GM12872 (cell line): ENCODE measurements at regions not wholly inside any gene's neighbourhood (a gene's known extent, or its start where the extent isn't known, plus 50 kb on each side); places are given as distances from the start of the nearest gene placed in this dataset.

ENCODE experiments used
- TF ChIP-seq, protein P1 (sequence below): IDR thresholded peaks from 3 replicates; pipeline ENCODE4 v1.5.1; 2011; ENCODE audit warnings: low read depth, mild to moderate bottlenecking, low read length, moderate library complexity; ENCODE audit not compliant: insufficient read depth

DNA sequence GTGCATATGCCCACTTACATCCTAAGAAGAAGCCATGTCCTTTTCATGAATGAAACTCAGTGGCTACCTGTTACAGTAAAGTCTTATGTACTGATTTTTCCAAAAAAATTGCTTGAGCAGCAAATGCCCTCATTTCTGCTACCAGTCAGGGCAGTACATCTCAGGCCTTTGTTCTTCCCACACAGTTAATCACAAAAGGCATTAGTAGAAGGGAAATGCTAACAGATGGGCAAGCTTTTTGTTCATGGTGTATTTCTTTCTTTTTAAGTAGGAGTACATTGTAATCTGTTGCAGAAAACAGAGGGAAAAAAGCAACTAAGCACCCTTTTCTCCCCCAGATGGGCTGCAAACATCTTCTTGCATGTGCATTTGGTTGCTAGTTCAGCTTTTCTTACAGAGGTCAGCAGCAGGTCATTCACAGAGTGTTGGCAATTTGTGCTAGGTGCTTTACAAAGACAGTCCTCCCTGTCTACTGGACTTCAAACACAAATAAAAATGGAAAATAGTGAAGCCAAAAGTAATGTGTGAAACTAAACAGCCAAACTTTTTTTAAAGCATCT is 373.4 kb downstream of the PRDM5 start:
- TF ChIP-seq, protein P1, sequence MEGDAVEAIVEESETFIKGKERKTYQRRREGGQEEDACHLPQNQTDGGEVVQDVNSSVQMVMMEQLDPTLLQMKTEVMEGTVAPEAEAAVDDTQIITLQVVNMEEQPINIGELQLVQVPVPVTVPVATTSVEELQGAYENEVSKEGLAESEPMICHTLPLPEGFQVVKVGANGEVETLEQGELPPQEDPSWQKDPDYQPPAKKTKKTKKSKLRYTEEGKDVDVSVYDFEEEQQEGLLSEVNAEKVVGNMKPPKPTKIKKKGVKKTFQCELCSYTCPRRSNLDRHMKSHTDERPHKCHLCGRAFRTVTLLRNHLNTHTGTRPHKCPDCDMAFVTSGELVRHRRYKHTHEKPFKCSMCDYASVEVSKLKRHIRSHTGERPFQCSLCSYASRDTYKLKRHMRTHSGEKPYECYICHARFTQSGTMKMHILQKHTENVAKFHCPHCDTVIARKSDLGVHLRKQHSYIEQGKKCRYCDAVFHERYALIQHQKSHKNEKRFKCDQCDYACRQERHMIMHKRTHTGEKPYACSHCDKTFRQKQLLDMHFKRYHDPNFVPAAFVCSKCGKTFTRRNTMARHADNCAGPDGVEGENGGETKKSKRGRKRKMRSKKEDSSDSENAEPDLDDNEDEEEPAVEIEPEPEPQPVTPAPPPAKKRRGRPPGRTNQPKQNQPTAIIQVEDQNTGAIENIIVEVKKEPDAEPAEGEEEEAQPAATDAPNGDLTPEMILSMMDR, result no peak

DNA sequence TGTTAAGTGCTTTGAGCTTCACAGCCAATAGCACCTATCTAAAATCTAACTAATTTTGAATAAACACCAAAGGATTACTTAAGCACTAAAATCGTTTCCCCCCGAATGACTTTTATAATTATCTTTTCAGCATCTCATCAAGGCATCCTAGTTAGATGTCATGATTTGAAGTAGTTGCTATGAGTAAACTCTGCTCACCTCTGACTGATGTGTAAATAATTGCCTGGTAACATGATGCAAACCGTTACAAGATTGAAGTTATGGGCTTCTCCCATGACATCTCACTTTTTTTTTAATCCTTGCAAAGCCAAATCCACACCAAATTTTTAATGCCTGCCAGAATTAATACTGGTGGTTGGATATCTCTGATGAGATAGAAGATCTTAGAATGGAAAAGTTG is 377.1 kb downstream of the PRDM5 start:
- TF ChIP-seq, protein P1, result no peak

DNA sequence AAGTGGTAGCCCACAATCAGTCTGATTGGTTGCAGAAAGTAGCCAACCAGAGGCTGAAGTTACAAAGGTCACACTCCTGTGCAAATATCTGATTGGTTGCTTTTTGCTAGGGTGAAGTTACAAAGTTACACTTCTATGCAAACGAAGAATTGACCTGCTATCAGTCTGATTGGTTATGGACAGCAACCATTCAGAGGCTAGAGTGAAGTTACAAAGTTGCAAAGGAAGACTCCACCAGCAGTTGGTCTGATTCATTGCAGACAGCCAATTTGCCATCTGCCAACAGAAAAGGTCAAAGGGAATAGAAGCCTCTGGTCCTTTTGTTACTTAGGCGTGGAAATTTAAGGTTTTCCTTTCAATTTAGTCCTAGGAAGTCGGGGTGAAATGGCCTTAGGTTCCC is 377.7 kb downstream of the PRDM5 start:
- TF ChIP-seq, protein P1, result no peak

DNA sequence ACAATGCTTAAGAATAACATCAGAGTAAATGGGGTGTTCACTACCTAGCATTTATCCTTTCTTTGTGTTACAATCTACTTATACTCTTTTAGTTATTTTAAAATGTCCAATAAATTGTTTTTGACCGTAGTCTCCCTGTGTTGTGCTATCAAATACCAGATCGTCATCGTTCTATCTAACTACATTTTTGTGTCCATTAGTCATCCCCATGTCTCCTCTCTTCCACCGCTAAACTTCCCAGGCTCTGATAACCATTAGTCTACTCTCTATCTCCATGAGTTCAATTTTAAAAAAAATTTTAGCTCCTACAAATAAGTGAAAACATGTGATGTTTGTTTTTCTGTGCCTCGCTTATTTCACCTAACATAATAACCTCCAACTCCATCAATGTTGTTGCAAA is 381.9 kb downstream of the PRDM5 start:
- TF ChIP-seq, protein P1, result no peak

DNA sequence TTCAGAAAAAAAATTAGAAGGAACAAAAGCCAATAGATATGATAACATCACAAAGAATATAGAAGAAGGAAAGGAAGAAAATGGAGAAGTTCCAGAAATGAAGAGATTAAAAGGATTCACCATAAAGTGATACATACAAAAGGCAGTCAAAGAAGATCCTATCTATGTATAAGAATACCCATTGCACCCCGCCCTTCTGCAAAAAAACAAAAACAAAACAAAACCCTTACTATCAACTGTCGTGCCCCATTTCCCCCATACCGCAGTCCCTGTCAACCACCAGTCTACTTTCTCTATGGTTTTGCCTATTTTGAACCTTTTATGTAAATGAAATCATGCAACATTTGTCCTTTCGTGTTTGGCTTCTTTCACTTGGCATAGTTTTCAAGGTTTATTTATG is 385.6 kb downstream of the PRDM5 start:
- TF ChIP-seq, protein P1, result no peak

DNA sequence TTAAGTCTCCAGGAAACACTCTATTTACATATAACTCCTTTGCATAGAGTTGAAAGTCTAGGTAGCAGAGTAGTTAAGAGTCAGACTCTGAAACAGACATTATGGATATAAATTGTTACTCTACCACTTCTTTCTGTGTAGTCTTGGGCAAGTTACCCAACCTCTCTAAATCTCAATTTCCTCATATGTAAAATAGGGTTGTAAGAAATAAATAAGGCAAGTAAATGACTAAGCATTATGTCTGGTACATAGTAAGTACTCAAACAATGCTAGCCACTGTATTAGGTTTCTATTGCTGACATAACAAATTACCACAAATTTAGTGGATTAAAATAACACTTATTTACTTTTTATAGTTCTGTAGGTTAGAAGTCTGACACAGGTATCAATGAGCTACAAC is 394.1 kb downstream of the PRDM5 start:
- TF ChIP-seq, protein P1, result no peak

DNA sequence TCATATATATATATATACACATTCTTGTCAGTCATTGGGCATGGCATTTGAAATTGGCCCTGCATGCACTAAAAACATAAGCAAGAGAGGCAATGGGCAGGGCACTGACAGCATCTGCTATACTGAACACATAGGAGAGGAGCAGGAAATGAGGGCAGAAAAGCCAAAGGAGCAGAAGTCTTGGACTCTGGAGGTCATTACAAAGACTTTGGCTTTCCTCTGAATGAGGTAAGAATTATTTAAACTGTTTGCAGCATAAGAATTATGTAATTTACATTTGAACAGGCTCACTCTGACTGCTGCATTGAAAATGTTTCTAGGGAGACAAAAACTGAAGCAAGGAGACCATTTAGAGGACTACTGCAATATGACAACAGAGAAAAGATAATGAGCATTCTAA is 396.5 kb downstream of the PRDM5 start:
- TF ChIP-seq, protein P1, result no peak

DNA sequence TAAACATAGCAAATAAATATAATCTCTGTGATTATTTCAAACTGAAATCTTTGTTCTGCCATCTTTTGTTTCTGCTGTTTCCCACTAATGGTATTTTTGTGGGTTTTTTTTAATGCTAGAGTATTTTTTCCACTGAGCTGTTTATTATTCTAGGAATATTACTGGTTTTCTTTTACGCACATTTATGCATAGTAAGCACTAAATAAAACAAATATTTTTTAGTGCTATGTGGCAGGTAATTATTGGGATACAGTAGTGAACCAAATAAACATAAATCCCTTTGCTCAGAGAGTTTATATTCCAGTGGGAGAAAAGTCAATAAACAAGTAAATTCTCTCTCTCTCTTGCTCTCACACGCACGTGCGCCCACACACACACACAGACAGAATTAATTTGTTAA is 397.4 kb downstream of the PRDM5 start:
- TF ChIP-seq, protein P1, result no peak
